ENCODE measurements at regions not wholly inside any gene's neighbourhood (a gene's known extent, or its start where the extent isn't known, plus 50 kb on each side); places are given as distances from the start of the nearest gene placed in this dataset.

GRCh38 chr6:40054602-40055001 is 120.3 kb upstream of the MOCS1 start:
- Mint-ChIP-seq H3K27me3 (ENCODE audit: unreplicated experiment) (no peaks in the 10 kb centered on the region), H3K9me3 (ENCODE audit: low read depth, unreplicated experiment) (no peaks in the 10 kb centered on the region), H3K4me3 (ENCODE audit: low read depth, unreplicated experiment) (no peak overlapping the region), H3K36me3 (ENCODE audit: insufficient read depth, unreplicated experiment) (no peaks in the 10 kb centered on the region), H3K4me1 (ENCODE audit: low read depth, unreplicated experiment) (no peaks in the 10 kb centered on the region), H3K27ac (ENCODE audit: unreplicated experiment) (no peak overlapping the region)
- no peak for DNase-seq
- no peak for TF ChIP-seq CTCF (IDR thresholded peaks at IDR 0.05; ENCODE audit: unreplicated experiment)
- CTCF ChIA-PET = no interaction called here
- intact Hi-C loops (cut with micrococcal nuclease; ENCODE audit: unreplicated experiment) = no loop called here
- no TSS peak for BruUV-seq (replicated peaks)

GRCh38 chr6:40054186-40054585 is 119.9 kb upstream of the MOCS1 start:
- CTCF ChIA-PET = no interaction called here
- no peaks in the 10 kb centered on the region for H3K36me3 Mint-ChIP-seq (ENCODE audit: insufficient read depth, unreplicated experiment)
- no peak overlapping the region for H3K4me3 Mint-ChIP-seq (ENCODE audit: low read depth, unreplicated experiment)
- no peaks in the 10 kb centered on the region for H3K9me3 Mint-ChIP-seq (ENCODE audit: low read depth, unreplicated experiment)
- no TSS peak for BruUV-seq (replicated peaks)
- DNase-seq = no peak
- no peaks in the 10 kb centered on the region for H3K27me3 Mint-ChIP-seq (ENCODE audit: unreplicated experiment)
- H3K27ac Mint-ChIP-seq (ENCODE audit: unreplicated experiment) = no peak overlapping the region
- intact Hi-C loops (cut with micrococcal nuclease; ENCODE audit: unreplicated experiment) = no loop called here
- H3K4me1 Mint-ChIP-seq (ENCODE audit: low read depth, unreplicated experiment) = no peaks in the 10 kb centered on the region
- no peak for TF ChIP-seq CTCF (IDR thresholded peaks at IDR 0.05; ENCODE audit: unreplicated experiment)

GRCh38 chr6:40049128-40049527 is 114.9 kb upstream of the MOCS1 start:
- Mint-ChIP-seq H3K36me3 (ENCODE audit: insufficient read depth, unreplicated experiment) (no peaks in the 10 kb centered on the region), H3K27ac (ENCODE audit: unreplicated experiment) (no peak overlapping the region), H3K4me1 (ENCODE audit: low read depth, unreplicated experiment) (no peaks in the 10 kb centered on the region), H3K4me3 (ENCODE audit: low read depth, unreplicated experiment) (no peak overlapping the region), H3K27me3 (ENCODE audit: unreplicated experiment) (no peaks in the 10 kb centered on the region), H3K9me3 (ENCODE audit: low read depth, unreplicated experiment) (peaks cover 4% of the 10 kb centered on the region)
- intact Hi-C loops (cut with micrococcal nuclease; ENCODE audit: unreplicated experiment) = no loop called here
- CTCF ChIA-PET = no interaction called here
- no peak for TF ChIP-seq CTCF (IDR thresholded peaks at IDR 0.05; ENCODE audit: unreplicated experiment)
- no TSS peak for BruUV-seq (replicated peaks)
- DNase-seq = no peak

- no peak overlapping the region for H3K27ac Mint-ChIP-seq (ENCODE audit: unreplicated experiment)
- CTCF ChIA-PET = no interaction called here
- no peaks in the 10 kb centered on the region for H3K4me1 Mint-ChIP-seq (ENCODE audit: low read depth, unreplicated experiment)
- no peak for TF ChIP-seq CTCF (IDR thresholded peaks at IDR 0.05; ENCODE audit: unreplicated experiment)
- no peaks in the 10 kb centered on the region for H3K36me3 Mint-ChIP-seq (ENCODE audit: insufficient read depth, unreplicated experiment)
- peaks cover 12% of the 10 kb centered on the region for H3K9me3 Mint-ChIP-seq (ENCODE audit: low read depth, unreplicated experiment)
- intact Hi-C loops (cut with micrococcal nuclease; ENCODE audit: unreplicated experiment) = no loop called here
- H3K4me3 Mint-ChIP-seq (ENCODE audit: low read depth, unreplicated experiment) = no peak overlapping the region
- no peaks in the 10 kb centered on the region for H3K27me3 Mint-ChIP-seq (ENCODE audit: unreplicated experiment)
- no TSS peak for BruUV-seq (replicated peaks)
- DNase-seq = no peak
Observed at GRCh38 chr6:40044196-40044595, 109.9 kb upstream of the MOCS1 start.

- Mint-ChIP-seq H3K9me3 (ENCODE audit: low read depth, unreplicated experiment) (peaks cover 8% of the 10 kb centered on the region), H3K4me1 (ENCODE audit: low read depth, unreplicated experiment) (no peaks in the 10 kb centered on the region), H3K4me3 (ENCODE audit: low read depth, unreplicated experiment) (no peak overlapping the region), H3K27me3 (ENCODE audit: unreplicated experiment) (no peaks in the 10 kb centered on the region), H3K36me3 (ENCODE audit: insufficient read depth, unreplicated experiment) (no peaks in the 10 kb centered on the region), H3K27ac (ENCODE audit: unreplicated experiment) (no peak overlapping the region)
- TF ChIP-seq CTCF (IDR thresholded peaks at IDR 0.05; ENCODE audit: unreplicated experiment) = no peak
- BruUV-seq (replicated peaks) = no TSS peak
- CTCF ChIA-PET = no interaction called here
- intact Hi-C loops (cut with micrococcal nuclease; ENCODE audit: unreplicated experiment) = no loop called here
- DNase-seq = no peak
Observed at GRCh38 chr6:40042232-40042631, 108.0 kb upstream of the MOCS1 start.
